Activated naive CD4-positive, alpha-beta T cell (primary cell): ENCODE measurements at regions not wholly inside any gene's neighbourhood (a gene's known extent, or its start where the extent isn't known, plus 50 kb on each side); places are given as distances from the start of the nearest gene placed in this dataset.
"Not testable (repeated sequence)": the region's sequence is repeated elsewhere in the genome, so short reads cannot be mapped to it uniquely, and the experiment has no call there.

Experiments used
- DNase-seq, 4 experiments: peaks; one replicate each; lab custom pipeline; 2025; lab: John Stamatoyannopoulos, UW

DNA sequence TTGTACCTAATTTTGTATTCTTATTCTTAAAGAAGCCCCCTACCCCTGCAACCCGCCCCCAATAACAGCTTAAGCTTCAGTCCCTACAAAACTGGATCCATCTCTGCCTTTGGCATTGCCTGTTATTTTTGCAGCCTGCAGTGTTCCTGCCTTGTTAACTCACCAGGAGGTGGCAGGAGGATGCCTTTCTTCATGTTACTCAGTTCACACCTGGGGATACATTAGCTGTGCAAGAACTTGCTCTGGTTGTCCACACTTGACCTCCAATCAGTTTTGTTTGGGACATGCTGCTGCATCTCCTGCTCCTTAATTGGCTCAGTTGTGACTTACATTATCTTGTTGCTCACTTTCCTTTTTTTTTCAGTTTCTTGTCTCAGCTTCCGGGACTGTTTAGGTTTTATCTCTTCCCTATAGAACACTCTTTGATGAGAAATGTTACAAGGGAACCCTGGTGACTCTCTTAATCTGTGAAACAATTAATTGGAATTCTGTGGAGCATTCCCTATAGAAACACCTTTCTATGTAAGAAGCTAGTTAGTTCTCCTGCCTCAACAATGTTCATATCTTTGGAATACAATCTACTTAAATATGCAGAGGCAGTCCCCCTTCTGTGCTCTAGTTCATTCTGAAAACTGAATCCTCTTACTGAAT, 467.7 kb upstream of the ACO1 start:
- DNase-seq, result no peak

DNA sequence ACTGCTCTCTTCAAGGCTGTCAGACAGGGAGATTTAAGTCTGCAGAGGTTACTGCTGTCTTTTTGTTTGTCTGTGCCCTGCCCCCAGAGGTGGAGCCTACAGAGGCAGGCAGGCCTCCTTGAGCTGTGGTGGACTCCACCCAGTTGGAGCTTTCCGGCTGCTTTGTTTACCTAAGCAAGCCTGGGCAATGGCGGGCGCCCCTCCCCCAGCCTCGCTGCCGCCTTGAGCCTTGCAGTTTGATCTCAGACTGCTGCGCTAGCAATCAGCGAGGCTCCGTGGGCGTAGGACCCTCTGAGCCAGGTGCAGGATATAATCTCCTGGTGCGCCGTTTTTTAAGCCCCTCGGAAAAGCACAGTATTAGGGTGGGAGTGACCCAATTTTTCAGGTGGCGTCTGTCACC, 446.7 kb upstream of the ACO1 start:
- not testable (repeated sequence) for DNase-seq

DNA sequence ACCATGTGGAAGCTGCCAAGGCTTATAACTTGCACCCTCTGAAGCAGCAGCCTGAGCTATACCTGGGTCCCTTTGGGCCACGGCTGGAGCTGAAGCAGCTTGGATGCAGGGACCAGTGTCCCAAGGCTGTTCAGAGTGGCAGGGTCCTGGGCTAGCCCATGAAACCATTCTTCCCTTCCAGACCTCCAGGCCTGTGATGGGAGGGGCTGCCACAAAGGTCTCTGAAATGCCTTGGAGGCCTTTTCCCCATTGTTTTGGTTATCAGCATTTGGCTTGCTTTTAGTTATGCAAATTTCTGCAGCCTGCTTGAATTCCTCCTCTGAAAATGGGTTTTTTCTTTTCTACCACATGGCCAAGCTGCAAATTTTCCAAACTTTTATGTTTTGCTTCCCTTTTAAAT, 433.7 kb upstream of the ACO1 start:
- DNase-seq, result no peak

DNA sequence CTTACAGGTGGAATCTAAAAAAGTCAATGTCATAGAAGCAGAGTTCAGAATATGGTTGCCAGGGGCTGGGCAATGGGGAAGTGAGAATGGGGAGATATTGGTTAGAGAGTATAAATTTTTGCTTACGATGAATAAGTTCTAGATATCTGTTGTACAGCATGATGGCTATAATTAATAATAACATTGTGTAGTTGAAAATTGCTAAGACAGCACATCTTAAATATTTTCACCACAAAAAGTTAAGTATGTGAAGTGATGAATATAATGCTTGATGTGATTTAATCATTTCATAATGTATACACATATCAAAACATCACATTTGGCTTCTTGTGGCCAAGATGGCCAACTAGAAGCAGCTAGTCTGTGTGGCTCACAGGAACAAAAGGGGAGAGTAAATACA, 425.9 kb upstream of the ACO1 start:
- DNase-seq, result no peak

DNA sequence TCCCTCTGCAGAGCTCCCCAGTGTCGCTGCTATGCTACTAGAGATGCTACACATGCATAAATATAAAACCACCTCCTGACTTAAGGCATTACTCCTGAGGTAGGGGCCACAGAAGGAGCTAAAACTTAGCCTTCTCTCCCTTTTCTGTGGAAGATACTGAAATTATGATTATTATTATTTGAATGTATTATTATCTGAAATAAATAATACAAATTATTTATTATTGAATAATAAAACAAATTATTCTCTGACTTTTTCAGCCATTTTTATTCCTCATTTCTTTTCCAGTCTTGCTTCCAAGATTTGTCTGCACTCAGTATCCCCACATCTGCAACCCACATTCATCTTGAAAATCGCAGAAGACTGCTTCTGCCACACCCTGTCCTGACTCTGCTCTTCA, 414.9 kb upstream of the ACO1 start:
- DNase-seq, result no peak

DNA sequence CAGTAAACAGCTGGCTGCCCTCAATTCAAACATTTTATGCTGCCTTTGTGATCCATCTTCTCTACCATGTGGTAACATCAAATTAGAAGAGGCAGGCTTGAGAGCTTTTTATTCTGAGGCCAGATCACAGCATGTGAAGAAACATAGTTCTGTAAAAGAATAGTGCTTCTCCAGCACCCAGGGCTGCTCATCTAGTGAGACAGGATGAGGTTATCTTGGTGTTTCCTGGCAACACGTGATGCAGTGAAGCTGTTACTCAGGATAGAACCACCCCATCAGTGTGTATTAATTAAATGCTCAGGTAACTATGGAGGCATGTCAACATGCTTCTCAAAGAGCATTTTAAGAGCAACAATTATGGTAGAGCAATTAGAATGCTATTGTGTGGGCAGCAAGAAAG, 400.5 kb upstream of the ACO1 start:
- no peak for DNase-seq

DNA sequence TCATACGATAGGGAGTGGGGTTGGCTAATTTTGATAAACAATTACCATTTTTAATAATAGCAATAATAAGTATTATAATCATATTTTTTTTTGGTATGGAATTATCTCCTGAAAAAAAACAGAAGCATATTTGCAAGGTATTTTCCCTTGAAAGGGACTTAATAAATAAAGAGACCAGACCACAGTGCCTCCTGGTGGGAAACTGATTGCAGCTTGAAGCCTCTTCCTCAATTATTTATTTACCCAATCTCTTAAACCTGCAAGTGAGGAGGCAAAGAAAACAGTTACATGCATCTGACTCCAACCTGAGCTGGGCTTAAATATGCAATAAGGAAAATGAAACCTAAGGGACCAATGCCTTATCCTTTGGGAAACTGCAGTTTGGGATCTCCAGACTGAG, 388.1 kb upstream of the ACO1 start:
- no peak for DNase-seq

DNA sequence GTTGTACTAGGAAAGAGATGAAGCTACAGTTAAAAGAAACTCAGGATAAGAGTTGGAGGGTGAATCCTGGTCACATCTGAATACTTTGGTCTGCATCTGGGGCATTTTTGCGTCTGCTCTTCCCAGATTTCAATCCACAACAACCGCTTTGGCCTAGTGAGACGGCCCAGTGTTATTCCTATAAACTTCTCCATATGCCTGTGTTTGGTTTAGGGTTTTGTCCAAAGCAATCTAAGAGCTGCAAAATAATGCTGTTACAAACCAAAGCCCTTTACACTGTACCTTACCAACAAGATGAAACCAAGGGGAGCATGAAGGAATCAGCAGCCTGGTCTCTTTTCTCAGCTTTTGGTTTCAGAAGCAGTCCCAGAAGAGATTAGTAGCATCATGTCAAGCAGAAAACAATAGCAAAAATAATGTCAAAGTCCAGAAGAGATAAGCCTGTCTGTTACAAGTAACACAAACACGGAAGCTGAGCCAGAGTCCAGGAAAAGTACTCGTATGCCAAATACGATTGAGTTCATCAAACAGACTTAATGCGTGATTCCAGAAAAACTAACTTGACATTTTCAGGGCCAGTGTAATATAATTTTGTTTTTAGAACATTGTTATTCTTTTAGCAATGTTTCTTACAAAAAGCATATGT, 379.9 kb upstream of the ACO1 start:
- DNase-seq, result no peak

DNA sequence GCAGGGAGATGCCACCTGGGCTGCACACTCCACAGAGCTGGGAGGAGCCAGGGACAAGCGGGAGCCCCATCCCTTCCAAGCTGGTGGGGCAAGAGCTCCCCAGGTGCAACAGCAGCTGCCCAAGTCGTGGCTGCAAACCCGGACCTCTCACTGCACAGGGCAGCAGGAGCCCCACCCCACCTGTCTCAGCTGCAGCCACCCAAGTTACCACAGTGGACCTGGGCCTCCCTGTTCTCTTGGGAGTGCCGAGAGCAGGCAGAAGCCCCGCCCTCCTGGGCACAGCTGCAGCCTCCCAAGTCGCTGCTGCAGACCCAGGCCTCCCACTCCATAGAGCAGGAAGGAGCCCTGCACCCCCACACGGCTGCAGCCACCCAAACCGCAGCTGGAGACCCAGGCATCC, 374.1 kb upstream of the ACO1 start:
- DNase-seq, result no peak

DNA sequence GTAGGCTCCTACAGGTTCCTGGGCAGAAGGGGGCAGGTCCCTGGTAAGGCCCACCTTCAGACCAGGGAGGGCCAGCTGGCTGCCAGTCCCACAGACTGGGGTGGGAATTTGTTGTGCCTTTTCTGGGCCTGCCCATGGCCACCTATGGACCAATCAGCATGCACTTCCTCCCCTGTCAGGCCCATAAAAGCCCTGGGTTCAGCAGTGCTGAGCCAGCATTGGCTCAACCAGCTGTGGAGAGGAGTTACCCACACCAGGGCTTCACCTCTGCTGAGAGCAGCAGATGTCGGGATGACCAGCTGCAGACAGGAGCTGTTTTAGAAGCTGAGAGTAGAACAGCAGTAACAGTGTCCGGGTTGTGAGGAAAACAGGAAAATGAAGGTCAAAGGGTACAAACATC, 373.4 kb upstream of the ACO1 start:
- no peak for DNase-seq

DNA sequence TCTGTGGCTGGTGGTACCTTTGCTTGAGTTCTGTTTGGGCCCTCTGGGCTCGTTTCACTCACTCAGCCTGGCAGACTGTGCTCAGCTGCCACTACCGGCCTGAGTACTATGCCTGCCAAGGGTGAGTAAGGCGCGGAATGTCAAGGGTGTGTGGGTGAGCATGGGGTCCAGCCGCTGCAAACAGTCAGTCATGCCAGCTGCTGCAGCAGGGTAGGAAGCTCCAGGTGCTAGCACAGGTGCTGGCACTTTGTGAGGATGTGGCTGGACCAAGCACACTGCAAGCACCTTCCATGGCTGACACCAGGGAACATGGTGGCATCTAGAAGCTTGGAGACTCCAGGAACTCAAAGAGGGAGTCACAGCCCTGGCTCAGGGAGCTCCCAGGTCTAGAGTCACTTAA, 368.6 kb upstream of the ACO1 start:
- DNase-seq, result no peak

DNA sequence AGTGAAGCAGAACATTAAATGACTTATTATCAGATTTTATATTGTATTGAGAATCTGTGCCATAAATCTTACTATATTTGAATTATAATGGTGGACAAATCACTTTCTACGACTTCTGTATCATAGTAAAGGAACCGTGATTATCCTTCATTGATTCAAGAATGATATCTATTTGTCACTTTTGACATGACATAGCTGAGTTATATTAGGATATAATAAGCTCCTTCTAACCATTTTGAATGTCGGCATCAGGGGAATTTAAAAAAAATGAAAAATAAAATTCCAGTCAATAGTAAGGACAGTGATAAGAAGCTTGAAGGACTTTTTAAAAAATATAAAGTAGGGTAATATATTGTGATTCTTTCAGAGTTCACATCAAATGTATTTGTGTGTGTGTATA, 338.9 kb upstream of the ACO1 start:
- DNase-seq, result no peak

DNA sequence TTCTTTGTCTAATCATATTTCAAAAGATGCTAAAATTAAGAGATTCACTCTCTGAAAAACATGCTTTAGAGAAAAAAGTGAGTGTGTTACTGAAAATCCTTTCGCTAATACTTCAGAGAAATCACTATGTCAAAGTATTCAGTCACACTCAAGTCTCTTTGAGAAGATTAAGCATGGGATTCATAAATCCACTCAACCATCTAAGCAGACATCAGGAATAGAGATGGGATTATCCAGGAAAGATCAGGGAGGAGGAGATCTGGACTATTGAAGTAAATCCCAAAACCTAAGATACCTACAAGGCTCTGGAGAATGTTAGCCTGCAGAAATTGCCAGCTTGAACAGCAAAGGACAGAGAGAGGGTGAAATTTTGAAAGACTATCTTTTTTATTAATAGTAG, 317.2 kb upstream of the ACO1 start:
- no peak for DNase-seq

DNA sequence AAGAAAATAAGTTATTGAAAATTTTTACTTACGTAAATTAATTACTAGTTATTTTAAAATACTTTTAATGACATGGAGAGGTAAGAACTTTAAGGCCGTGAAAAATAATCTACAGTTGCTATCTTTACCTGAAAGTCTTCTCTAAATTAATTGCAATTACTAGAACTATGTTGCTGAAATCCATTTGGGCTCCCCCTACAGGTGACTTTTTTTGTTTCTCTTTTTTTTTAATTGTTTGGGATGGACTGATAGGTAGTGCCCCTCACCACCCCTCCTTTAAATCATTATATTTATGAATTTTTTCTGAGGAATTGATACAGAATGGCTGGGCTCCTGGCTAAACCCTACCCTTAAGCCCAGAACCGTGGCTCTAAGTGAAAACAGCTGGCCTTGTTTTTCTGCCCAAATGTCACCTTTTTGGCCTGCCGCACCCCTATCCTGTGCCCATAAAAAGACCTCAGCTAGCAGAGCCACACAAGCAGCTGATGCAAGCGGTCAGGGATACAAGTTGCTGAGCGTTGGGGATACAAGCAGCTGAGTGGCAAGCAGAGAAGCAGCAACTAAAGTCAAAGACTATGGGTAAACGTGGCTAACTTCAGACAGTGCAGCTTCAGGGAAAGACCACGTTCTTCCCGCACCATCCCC, 315.2 kb upstream of the ACO1 start:
- no peak for DNase-seq

DNA sequence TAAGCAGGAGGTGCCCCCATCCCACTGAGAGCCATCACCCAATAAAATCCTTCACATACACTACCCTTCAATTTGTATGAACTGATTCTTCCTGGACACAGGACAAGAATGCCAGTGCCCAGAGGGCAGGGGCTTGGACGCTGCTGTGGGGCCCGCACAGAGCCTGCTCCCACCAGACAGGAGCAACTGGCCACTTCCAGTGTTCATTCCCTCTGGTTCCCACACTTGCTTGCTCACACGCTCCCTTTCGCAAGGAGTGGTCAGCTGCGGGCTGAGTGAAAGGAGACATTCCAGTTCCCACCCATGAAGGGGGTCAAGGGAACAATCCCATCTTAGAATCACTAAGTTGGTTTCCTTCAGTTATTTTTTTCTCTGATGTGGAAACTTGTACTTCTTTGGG, 314.5 kb upstream of the ACO1 start:
- DNase-seq, result no peak

DNA sequence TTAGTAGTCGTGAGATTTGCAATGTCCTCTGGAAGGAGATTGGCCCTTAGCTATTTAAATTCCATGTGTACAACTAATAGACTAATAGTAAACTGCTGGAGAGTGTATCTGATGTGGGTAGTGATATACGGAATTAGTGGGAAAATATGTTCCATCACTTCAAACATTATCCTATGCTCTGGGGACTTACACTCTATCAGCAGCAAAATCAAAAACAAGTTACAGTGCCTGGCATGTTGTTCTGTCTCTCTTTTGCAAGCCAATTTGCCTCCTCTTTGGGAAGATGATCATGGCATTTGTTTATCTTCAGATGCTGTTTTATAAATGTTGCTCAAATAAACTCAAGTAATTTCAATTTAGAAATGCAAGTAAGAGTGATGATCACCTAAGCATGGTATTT, 311.9 kb upstream of the ACO1 start:
- DNase-seq, result no peak

DNA sequence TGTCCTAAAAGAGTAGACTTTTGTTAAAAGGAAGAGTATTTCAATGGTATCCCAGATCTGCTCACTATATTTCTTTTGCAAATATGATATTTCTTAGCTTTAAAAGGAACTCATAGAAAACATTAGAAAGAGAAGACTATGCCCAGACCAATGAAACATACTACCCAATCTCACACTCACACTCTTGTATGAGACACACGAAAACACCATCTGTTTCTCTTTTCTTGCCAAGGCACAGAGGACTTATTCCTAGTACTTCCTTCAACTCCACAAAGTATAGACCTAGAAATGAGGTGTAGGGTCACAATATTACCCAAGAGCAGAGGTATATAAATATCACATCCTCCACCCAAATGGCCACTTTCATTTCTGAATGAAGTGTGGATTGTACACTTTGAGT, 292.4 kb upstream of the ACO1 start:
- DNase-seq, result no peak

DNA sequence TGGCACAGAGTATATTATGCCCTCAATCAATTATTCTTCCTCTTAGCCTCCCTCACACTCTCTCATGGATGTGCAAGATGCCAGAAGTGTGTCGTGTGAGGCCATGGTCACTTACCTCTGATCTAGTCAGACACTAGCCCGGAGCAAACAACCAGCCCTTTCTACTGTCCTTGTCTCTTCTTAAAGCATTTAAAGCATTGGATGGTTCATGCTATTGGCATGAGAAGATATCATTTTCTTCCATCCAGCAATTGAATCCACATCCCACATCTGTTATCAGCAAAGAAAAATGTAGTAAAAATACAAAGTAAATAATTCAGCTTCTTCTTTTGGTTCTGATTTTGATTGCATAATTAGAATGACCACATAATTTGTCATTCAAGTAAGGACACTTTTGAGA, 267.2 kb upstream of the ACO1 start:
- DNase-seq, result no peak

DNA sequence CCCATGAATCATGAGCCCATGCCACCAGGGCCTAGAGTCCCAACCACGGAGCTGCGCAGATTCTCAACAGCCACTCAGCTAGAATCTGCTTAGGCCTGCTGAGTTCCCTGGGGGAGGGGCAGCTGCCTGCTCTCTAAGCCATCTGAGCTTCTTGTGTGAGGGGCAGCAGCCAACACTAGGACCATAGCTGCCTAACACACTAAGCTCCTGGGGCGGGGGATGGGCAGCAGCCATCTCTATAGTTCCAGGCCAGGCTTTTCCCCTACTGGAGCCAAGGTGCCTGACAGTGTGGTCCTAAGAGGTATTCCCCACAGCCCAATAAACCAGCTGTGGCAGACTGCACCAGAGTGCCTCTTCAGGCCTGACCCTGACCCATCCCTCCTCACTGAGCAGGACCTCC, 255.9 kb upstream of the ACO1 start:
- DNase-seq, result no peak

DNA sequence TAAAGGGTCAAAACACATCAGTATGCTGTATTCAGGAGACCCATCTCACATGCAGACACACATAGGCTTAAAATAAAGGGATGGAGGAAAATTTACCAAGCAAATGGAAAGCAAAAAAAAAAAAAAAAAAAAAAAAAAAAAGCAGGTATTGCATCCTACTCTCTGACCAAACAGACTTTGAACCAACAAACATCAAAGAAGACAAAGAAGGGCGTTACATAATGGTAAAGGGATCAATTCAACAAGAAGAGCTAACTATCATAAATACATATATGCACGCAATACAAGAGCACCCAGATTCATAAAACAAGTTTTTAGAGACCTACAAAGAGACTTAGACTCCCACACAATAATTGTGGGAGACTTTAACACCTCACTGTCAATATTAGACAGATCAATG, 253.7 kb upstream of the ACO1 start:
- not testable (repeated sequence) for DNase-seq

DNA sequence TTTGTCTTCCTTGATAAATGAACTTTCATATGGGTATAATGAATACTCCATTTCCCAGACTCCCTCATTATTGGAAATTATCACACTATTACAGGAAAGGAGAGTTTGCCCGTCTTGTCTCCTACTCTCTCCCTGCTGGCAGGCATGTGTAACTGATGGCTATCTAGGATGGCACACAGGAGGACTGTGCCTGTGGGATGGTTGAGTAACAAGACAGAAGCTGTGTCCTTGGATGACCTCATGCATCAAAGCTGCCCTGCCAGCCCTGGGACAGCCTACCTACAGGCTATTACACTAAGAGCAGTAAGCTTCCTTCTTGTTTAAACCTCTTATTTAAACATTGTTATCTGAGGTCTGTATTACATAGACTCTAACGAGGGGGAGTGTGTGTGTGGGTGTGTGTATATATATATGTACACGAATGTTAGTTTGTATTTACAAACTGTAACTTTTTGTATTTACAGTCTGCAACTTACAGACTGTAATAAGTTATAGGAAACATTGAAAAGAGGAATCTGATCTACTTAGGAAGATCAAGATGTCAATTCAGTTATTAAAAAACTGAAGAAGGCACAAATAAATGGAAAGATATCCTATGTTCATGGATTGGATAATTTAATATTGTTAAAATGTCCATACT, 247.6 kb upstream of the ACO1 start:
- DNase-seq, result no peak

DNA sequence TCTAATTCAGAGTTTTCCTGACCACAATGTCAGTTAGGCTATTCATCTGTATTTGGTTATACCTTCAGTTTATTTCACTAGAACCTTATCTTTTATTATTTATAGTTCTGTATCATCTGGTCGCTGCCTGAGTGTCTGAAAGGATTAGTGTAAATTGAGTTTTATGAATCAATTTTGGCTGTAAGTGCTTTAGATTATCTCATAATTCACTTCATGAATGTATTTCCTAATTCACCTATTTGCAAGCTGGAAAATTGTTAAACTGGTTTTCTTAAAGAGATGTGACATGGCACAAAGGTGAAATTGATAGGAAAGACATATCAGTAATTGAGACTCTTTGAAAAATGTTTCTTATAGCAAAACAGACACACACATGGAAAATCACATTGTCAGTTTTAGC, 242.4 kb upstream of the ACO1 start:
- DNase-seq, result no peak

DNA sequence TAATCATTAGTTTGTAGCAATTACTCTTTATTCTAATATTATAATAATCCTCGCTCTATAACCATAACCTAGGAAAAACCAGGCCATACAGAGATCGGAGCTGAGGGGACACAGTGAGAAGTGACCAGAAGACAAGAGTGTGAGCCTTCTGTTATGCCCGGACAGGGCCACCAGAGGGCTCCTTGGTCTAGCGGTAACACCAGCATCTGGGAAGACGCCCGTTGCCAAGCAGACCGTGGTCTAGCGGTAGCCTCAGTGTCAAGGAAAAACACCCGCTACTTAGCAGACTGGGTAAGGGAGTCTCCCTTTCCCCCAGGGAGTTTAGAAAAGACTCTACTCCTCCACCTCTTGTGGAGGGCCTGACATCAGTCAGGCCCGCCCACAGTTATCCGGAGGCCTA, 235.9 kb upstream of the ACO1 start:
- DNase-seq, result not testable (repeated sequence)
